ENCODE measurements at regions not wholly inside any gene's neighbourhood (a gene's known extent, or its start where the extent isn't known, plus 50 kb on each side); places are given as distances from the start of the nearest gene placed in this dataset.

GRCh38 chr5:136799806-136800372 is 434.5 kb upstream of the TRPC7 start:
- in situ Hi-C loops (cut with MboI; ENCODE audit: low sequenced_read_pairs in 4 of 4) (loop anchor here (10.0 to 25.0 kb wide), 4 partner anchors 412 to 687 kb away; partner anchors contain the start of gene SPOCK1 (in 1 of the 4)), intact Hi-C loops (cut with DNase I; ENCODE audit: low total_unique reads) (loop anchor here (10.0 kb wide), 1 partner anchor 545 kb away; no protein-coding TSS in a partner anchor)
- H3K27ac ChIP-seq, result no peak overlapping the region
- no peaks in the 10 kb centered on the region for H3K4me1 ChIP-seq
- no peak for ATAC-seq
- no peaks in the 10 kb centered on the region for H3K9me3 ChIP-seq
- no peak for TF ChIP-seq POLR2A (IDR thresholded peaks at IDR 0.05)
- TF ChIP-seq, protein P1, sequence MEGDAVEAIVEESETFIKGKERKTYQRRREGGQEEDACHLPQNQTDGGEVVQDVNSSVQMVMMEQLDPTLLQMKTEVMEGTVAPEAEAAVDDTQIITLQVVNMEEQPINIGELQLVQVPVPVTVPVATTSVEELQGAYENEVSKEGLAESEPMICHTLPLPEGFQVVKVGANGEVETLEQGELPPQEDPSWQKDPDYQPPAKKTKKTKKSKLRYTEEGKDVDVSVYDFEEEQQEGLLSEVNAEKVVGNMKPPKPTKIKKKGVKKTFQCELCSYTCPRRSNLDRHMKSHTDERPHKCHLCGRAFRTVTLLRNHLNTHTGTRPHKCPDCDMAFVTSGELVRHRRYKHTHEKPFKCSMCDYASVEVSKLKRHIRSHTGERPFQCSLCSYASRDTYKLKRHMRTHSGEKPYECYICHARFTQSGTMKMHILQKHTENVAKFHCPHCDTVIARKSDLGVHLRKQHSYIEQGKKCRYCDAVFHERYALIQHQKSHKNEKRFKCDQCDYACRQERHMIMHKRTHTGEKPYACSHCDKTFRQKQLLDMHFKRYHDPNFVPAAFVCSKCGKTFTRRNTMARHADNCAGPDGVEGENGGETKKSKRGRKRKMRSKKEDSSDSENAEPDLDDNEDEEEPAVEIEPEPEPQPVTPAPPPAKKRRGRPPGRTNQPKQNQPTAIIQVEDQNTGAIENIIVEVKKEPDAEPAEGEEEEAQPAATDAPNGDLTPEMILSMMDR (IDR thresholded peaks at IDR 0.05 in 4 of 5, conservative IDR thresholded peaks at IDR 0.05 in 1 of 5), result no peak
- DNase-seq, result no peak
- H3K4me3 ChIP-seq, result no peak overlapping the region
- no peaks in the 10 kb centered on the region for H3K27me3 ChIP-seq
- H3K36me3 ChIP-seq, result no peaks in the 10 kb centered on the region

- no peaks in the 10 kb centered on the region for H3K27me3 ChIP-seq
- in situ Hi-C loops (cut with MboI; ENCODE audit: low sequenced_read_pairs in 4 of 4), result no loop called here
- H3K36me3 ChIP-seq, result no peaks in the 10 kb centered on the region
- ATAC-seq, result no peak
- no peaks in the 10 kb centered on the region for H3K9me3 ChIP-seq
- no peak for DNase-seq
- H3K4me1 ChIP-seq, result no peaks in the 10 kb centered on the region
- TF ChIP-seq, protein P1 (IDR thresholded peaks at IDR 0.05 in 4 of 5, conservative IDR thresholded peaks at IDR 0.05 in 1 of 5), result no peak
- no peak for TF ChIP-seq POLR2A (IDR thresholded peaks at IDR 0.05)
- no peak overlapping the region for H3K27ac ChIP-seq
- H3K4me3 ChIP-seq, result no peak overlapping the region
- intact Hi-C loops (cut with DNase I; ENCODE audit: low total_unique reads), result no loop called here
Measured at GRCh38 chr5:136793300-136793699, 428.0 kb upstream of the TRPC7 start.

DNA sequence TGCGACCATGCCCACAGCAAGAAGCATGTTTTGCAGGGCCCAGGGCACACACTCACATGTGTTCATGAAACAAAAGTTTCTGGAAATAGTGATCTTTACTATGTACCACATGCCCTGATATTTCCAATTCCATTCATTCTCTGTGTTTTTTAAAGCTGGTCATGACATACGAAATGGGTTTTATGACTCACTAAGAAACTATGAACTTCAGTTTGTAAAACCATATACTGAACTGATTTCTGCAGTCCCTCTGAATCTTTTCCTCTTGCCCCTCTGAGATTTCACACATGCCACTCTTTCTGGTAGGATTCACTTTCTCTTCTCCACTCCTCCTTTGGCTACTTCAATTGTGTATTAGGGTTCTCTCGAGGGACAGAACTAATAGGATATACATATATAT is 416.1 kb upstream of the TRPC7 start:
- intact Hi-C loops (cut with DNase I; ENCODE audit: low total_unique reads), result no loop called here
- H3K4me1 ChIP-seq, result no peaks in the 10 kb centered on the region
- no peak for TF ChIP-seq POLR2A (IDR thresholded peaks at IDR 0.05)
- TF ChIP-seq, protein P1 (IDR thresholded peaks at IDR 0.05 in 4 of 5, conservative IDR thresholded peaks at IDR 0.05 in 1 of 5), result no peak
- no peaks in the 10 kb centered on the region for H3K36me3 ChIP-seq
- no peaks in the 10 kb centered on the region for H3K27me3 ChIP-seq
- in situ Hi-C loops (cut with MboI; ENCODE audit: low sequenced_read_pairs in 4 of 4), result no loop called here
- H3K27ac ChIP-seq, result no peak overlapping the region
- DNase-seq, result no peak
- no peak overlapping the region for H3K4me3 ChIP-seq
- no peak for ATAC-seq
- no peaks in the 10 kb centered on the region for H3K9me3 ChIP-seq

GRCh38 chr5:136780518-136780917 is 415.2 kb upstream of the TRPC7 start:
- ATAC-seq (no peak), DNase-seq (no peak)
- intact Hi-C loops (cut with DNase I; ENCODE audit: low total_unique reads) (no loop called here), in situ Hi-C loops (cut with MboI; ENCODE audit: low sequenced_read_pairs in 4 of 4) (no loop called here)
- no peak overlapping the region for H3K27ac ChIP-seq
- no peak overlapping the region for H3K4me3 ChIP-seq
- TF ChIP-seq, protein P1 (IDR thresholded peaks at IDR 0.05 in 4 of 5, conservative IDR thresholded peaks at IDR 0.05 in 1 of 5), result no peak
- TF ChIP-seq POLR2A (IDR thresholded peaks at IDR 0.05), result no peak
- no peaks in the 10 kb centered on the region for H3K9me3 ChIP-seq
- H3K27me3 ChIP-seq, result no peaks in the 10 kb centered on the region
- no peaks in the 10 kb centered on the region for H3K36me3 ChIP-seq
- no peaks in the 10 kb centered on the region for H3K4me1 ChIP-seq
